GM18868 (cell line): ENCODE measurements at regions not wholly inside any gene's neighbourhood (a gene's known extent, or its start where the extent isn't known, plus 50 kb on each side); places are given as distances from the start of the nearest gene placed in this dataset.

Experiments
- ATAC-seq: cut with Tn5 transposase; IDR thresholded peaks from one replicate; pipeline ENCODE4 v1.9.1; 2021; ENCODE audit warnings: mild to moderate bottlenecking, moderate library complexity; ENCODE audit not compliant: unreplicated experiment

GRCh38 chr7:84631913-84632312 lies 437.3 kb upstream of the SEMA3A start:
- ATAC-seq = no peak

- ATAC-seq = no peak
Observed at GRCh38 chr7:84629640-84630318, 435.2 kb upstream of the SEMA3A start.

- no peak for ATAC-seq
Observed at GRCh38 chr7:84629216-84629615, 434.6 kb upstream of the SEMA3A start.

GRCh38 chr7:84627250-84627649 lies 432.7 kb upstream of the SEMA3A start:
- no peak for ATAC-seq

GRCh38 chr7:84624927-84625326 lies 430.3 kb upstream of the SEMA3A start:
- ATAC-seq = no peak

- ATAC-seq = no peak
Observed at GRCh38 chr7:84624527-84624926, 429.9 kb upstream of the SEMA3A start.

- ATAC-seq = no peak
Observed at GRCh38 chr7:84617265-84618030, 422.9 kb upstream of the SEMA3A start.

GRCh38 chr7:84614821-84615501 lies 420.4 kb upstream of the SEMA3A start:
- no peak for ATAC-seq

- no peak for ATAC-seq
Observed at GRCh38 chr7:84612981-84613681, 418.5 kb upstream of the SEMA3A start.

GRCh38 chr7:84611391-84611790 lies 416.8 kb upstream of the SEMA3A start:
- ATAC-seq = no peak

- ATAC-seq = no peak
Observed at GRCh38 chr7:84610390-84610789, 415.8 kb upstream of the SEMA3A start.

- ATAC-seq = no peak
Observed at GRCh38 chr7:84605301-84605700, 410.7 kb upstream of the SEMA3A start.

GRCh38 chr7:84603545-84603944 lies 409.0 kb upstream of the SEMA3A start:
- ATAC-seq = no peak

- no peak for ATAC-seq
Observed at GRCh38 chr7:84595026-84595425, 400.4 kb upstream of the SEMA3A start.

GRCh38 chr7:84591897-84592296 lies 397.3 kb upstream of the SEMA3A start:
- no peak for ATAC-seq

GRCh38 chr7:84589012-84589411 lies 394.4 kb upstream of the SEMA3A start:
- ATAC-seq = no peak

- ATAC-seq = no peak
Observed at GRCh38 chr7:84583331-84583730, 388.7 kb upstream of the SEMA3A start.

- ATAC-seq = no peak
Observed at GRCh38 chr7:84582747-84583146, 388.2 kb upstream of the SEMA3A start.

GRCh38 chr7:84578825-84579224 lies 384.2 kb upstream of the SEMA3A start:
- ATAC-seq = no peak

- peak; percentile 57 for ATAC-seq
Observed at GRCh38 chr7:84568781-84569180, 374.2 kb upstream of the SEMA3A start.

GRCh38 chr7:84565345-84566074 lies 370.9 kb upstream of the SEMA3A start:
- ATAC-seq = no peak
